Progenitor cell of endocrine pancreas (in vitro differentiated cells): ENCODE measurements at regions not wholly inside any gene's neighbourhood (a gene's known extent, or its start where the extent isn't known, plus 50 kb on each side); places are given as distances from the start of the nearest gene placed in this dataset.

ENCODE experiments used
- DNase-seq: peaks from one replicate; pipeline ENCODE4 v3.0.0; 2021; ENCODE audit warnings: low spot score; ENCODE audit not compliant: unreplicated experiment
- H3K27ac Mint-ChIP-seq: 2 replicates; pipeline ENCODE4 v1.8.0; 2021; ENCODE audit warnings: mild to moderate bottlenecking, moderate library complexity, mixed read lengths
- H3K27me3 Mint-ChIP-seq: 2 replicates; pipeline ENCODE4 v1.8.0; 2021; ENCODE audit warnings: mixed read lengths
- H3K36me3 Mint-ChIP-seq: 2 replicates; pipeline ENCODE4 v1.8.0; 2022; ENCODE audit warnings: mixed read lengths; ENCODE audit not compliant: insufficient read depth
- H3K4me1 Mint-ChIP-seq: 2 replicates; pipeline ENCODE4 v1.8.0; 2021; ENCODE audit warnings: low read depth, mixed read lengths
- H3K4me3 Mint-ChIP-seq: 2 replicates; pipeline ENCODE4 v1.8.0; 2021; ENCODE audit warnings: low read depth, mild to moderate bottlenecking, moderate library complexity, mixed read lengths
- H3K9me3 Mint-ChIP-seq: 2 replicates; pipeline ENCODE4 v1.8.0; 2021; ENCODE audit warnings: low read depth, mixed read lengths
- TF ChIP-seq, protein P1 (sequence below): fragments of 200-600 bp; sonication (generic); IDR thresholded peaks from one replicate; pipeline ENCODE4 v1.5.0; 2021; ENCODE audit warnings: antibody characterized with exemption, mild to moderate bottlenecking; ENCODE audit not compliant: unreplicated experiment

DNA sequence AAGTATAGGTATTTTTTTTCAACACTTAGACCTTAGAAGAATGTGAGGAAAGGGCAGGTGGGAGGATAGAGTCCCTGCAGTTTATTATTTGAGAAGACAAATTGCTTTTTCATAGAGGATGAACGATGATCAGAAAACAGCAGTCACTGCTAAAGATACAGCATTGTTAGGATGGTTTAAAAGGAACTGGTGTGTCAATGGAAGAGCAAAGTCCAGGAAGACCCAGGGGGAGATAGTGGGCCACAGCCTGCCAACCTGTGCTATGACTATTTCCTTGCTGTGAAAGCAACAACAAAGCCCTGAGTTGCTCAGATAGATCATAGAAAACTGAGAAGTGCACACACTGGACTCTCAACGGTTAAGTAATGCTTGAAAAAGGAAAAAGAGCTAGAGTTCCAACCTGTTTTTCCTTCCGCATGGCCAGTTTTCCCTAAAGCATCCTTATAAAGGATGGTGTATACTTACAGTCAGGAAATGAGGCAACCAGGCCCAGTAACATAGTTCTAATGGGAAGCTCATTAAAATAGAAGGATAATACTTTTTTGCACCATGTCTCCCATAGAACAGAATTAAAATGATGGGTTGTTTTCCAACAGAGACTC is 153.8 kb downstream of the CEMIP2 start:
- H3K27ac Mint-ChIP-seq: no peak overlapping the region
- peaks cover 17% of the 10 kb centered on the region for H3K9me3 Mint-ChIP-seq
- H3K27me3 Mint-ChIP-seq: no peaks in the 10 kb centered on the region
- no peak overlapping the region for H3K4me3 Mint-ChIP-seq
- no peak for DNase-seq
- H3K4me1 Mint-ChIP-seq: no peaks in the 10 kb centered on the region
- TF ChIP-seq, protein P1, sequence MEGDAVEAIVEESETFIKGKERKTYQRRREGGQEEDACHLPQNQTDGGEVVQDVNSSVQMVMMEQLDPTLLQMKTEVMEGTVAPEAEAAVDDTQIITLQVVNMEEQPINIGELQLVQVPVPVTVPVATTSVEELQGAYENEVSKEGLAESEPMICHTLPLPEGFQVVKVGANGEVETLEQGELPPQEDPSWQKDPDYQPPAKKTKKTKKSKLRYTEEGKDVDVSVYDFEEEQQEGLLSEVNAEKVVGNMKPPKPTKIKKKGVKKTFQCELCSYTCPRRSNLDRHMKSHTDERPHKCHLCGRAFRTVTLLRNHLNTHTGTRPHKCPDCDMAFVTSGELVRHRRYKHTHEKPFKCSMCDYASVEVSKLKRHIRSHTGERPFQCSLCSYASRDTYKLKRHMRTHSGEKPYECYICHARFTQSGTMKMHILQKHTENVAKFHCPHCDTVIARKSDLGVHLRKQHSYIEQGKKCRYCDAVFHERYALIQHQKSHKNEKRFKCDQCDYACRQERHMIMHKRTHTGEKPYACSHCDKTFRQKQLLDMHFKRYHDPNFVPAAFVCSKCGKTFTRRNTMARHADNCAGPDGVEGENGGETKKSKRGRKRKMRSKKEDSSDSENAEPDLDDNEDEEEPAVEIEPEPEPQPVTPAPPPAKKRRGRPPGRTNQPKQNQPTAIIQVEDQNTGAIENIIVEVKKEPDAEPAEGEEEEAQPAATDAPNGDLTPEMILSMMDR: no peak
- no peaks in the 10 kb centered on the region for H3K36me3 Mint-ChIP-seq

DNA sequence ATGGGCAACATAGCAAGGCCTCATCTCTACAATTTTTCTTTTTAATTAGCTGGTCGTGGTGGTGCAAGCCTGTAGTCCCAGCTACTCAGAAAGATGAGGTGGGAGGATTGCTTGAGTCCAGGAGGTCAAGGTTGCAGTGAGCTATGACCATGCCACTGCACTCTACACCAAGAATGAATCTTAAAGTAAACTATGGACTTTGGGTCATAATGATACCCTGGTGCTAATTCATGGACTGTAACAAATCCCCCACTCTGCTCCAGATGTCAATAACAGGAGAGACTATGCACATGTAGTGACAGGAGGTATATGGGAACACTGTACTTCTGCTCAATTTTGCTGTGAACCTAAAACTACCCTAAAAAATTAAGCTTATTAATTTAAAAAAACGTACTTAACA is 155.4 kb downstream of the CEMIP2 start:
- Mint-ChIP-seq H3K4me3 (no peak overlapping the region), H3K27me3 (no peaks in the 10 kb centered on the region), H3K4me1 (no peaks in the 10 kb centered on the region), H3K36me3 (no peaks in the 10 kb centered on the region), H3K9me3 (peaks cover 17% of the 10 kb centered on the region), H3K27ac (no peak overlapping the region)
- DNase-seq: no peak
- TF ChIP-seq, protein P1: no peak

DNA sequence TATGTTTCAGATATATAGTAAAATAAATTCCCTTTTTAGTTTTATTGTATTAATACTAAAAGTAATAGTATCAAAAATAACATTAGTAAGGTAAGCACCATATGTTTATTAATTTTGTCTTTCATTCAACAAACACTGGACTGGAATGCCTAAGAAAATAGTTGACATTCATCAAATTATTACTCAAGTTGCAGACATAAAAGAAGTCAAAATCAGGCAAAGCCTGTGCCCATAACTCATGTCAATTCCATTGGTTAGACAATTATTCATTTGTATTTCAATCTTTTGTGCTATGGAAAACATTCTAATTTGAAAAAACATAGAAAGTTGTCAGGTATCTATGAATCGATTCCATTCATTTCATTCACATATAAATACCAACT is 158.9 kb downstream of the CEMIP2 start:
- Mint-ChIP-seq H3K4me3 (no peak overlapping the region), H3K27me3 (no peaks in the 10 kb centered on the region), H3K4me1 (no peaks in the 10 kb centered on the region), H3K27ac (no peak overlapping the region), H3K9me3 (peaks cover 9% of the 10 kb centered on the region), H3K36me3 (no peaks in the 10 kb centered on the region)
- no peak for DNase-seq
- TF ChIP-seq, protein P1: no peak

DNA sequence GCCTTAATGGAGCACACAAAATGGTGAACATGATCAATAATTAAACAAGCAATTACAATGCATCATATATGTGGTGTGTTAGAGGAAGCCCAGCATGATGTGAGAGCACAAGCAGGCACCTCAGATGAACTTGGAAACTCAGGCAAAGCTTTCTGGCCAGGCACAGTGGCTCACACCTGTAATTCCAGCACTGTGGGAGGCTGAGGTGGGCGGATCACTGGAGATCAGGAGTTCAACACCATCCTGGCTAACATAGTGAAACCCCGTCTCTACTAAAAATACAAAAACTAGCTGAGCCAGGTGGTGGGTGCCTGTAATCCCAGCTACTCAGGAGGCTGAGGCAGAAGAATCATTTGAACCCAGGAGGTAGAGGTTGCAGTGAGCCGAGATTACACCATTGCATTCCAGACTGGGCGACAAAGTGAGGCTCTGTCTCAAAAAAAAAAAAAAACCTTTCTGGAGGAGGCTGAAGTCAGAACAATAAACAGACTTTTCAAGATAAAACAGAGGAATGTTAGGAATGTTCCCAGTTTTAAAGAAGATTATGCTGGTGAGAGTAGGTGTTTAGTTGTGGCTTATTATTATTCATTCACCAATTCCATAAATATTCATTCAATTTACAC is 159.4 kb downstream of the CEMIP2 start:
- Mint-ChIP-seq H3K27me3 (no peaks in the 10 kb centered on the region), H3K27ac (peak overlapping the region; percentile 29), H3K36me3 (no peaks in the 10 kb centered on the region), H3K9me3 (peaks cover 9% of the 10 kb centered on the region), H3K4me1 (no peaks in the 10 kb centered on the region), H3K4me3 (no peak overlapping the region)
- TF ChIP-seq, protein P1: no peak
- DNase-seq: no peak

DNA sequence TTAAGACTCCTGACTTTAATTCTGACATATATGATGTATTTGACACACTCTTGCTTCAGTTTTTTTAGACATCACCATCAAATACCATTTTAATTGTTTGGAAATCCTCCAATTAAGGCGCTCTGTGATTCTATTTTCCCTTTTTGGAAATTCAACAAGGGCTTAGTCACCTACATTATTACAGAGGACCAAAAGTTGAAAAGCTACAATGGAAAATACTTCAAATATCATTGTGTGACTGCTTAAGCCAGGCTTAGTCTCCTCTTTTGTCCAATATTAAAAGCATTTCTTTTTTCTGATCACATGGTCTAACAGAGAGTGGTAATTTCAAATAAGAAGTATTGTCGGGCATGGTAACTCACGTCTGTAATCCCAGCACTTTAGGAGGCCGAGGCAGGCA is 160.3 kb downstream of the CEMIP2 start:
- TF ChIP-seq, protein P1: no peak
- Mint-ChIP-seq H3K27me3 (no peaks in the 10 kb centered on the region), H3K27ac (peak overlapping the region; percentile 16), H3K9me3 (peaks cover 9% of the 10 kb centered on the region), H3K36me3 (no peaks in the 10 kb centered on the region), H3K4me3 (no peak overlapping the region), H3K4me1 (no peaks in the 10 kb centered on the region)
- DNase-seq: no peak
